GM23248 (cell line): ENCODE measurements at regions not wholly inside any gene's neighbourhood (a gene's known extent, or its start where the extent isn't known, plus 50 kb on each side); places are given as distances from the start of the nearest gene placed in this dataset.
A peak's percentile ranks its signal among the peaks of the same experiment; 100 is the strongest.

Source experiments
- DNase-seq: peaks from one replicate; pipeline ENCODE4 v3.0.0-alpha.2; 2015
- H2AFZ ChIP-seq: fragments of 200-600 bp; sonication (generic); 2 replicates; pipeline ENCODE4 v1.6.1; 2016; ENCODE audit warnings: antibody characterized with exemption
- H3F3A ChIP-seq: fragments of 200-600 bp; sonication (generic); 2 replicates; pipeline ENCODE4 v1.6.1; 2016; ENCODE audit warnings: mild to moderate bottlenecking, antibody characterized with exemption, mixed run types; ENCODE audit not compliant: insufficient read depth
- H3K27ac ChIP-seq: fragments of 200-600 bp; sonication (generic); 2 replicates; pipeline ENCODE4 v1.5.1; 2016; ENCODE audit warnings: mild to moderate bottlenecking
- H3K27me3 ChIP-seq: fragments of 200-600 bp; sonication (generic); replicated peaks from 2 replicates; pipeline ENCODE4 v1.6.1; 2016; ENCODE audit warnings: mild to moderate bottlenecking; ENCODE audit not compliant: insufficient read depth
- H3K36me3 ChIP-seq: fragments of 200-600 bp; sonication (generic); 2 replicates; pipeline ENCODE4 v1.6.1; 2016; ENCODE audit warnings: low read depth, mild to moderate bottlenecking
- H3K4me1 ChIP-seq: fragments of 200-600 bp; sonication (generic); 2 replicates; pipeline ENCODE4 v1.6.1; 2016; ENCODE audit warnings: mild to moderate bottlenecking; ENCODE audit not compliant: insufficient read depth
- H3K4me2 ChIP-seq: fragments of 200-600 bp; sonication (generic); one replicate; pipeline ENCODE4 v1.6.1; 2016; ENCODE audit warnings: mild to moderate bottlenecking; ENCODE audit not compliant: unreplicated experiment
- H3K4me3 ChIP-seq: fragments of 200-600 bp; sonication (generic); 2 replicates; pipeline ENCODE4 v1.5.1; 2016; ENCODE audit warnings: mild to moderate bottlenecking
- H3K79me2 ChIP-seq: fragments of 200-600 bp; sonication (generic); 2 replicates; pipeline ENCODE4 v1.6.1; 2016; ENCODE audit warnings: mild to moderate bottlenecking; ENCODE audit not compliant: insufficient read depth
- H3K9ac ChIP-seq: fragments of 200-600 bp; sonication (generic); 2 replicates; pipeline ENCODE4 v1.6.1; 2016; ENCODE audit warnings: mild to moderate bottlenecking
- H3K9me2 ChIP-seq: fragments of 200-600 bp; sonication (generic); 2 replicates; pipeline ENCODE4 v1.6.1; 2016; ENCODE audit warnings: mixed run types, mild to moderate bottlenecking, moderate library complexity; ENCODE audit not compliant: insufficient read depth
- H3K9me3 ChIP-seq: fragments of 200-600 bp; sonication (generic); one replicate; pipeline ENCODE4 v1.6.1; 2017; ENCODE audit warnings: low read depth
- H4K20me1 ChIP-seq: fragments of 200-600 bp; sonication (generic); 2 replicates; pipeline ENCODE4 v1.6.0; 2016; ENCODE audit not compliant: insufficient read depth
- EZH2 ChIP-seq: fragments of 200-600 bp; sonication (generic); IDR thresholded peaks from 2 replicates; pipeline ENCODE4 v1.6.1; 2018; ENCODE audit warnings: antibody characterized with exemption, mild to moderate bottlenecking; ENCODE audit not compliant: insufficient read depth, poor library complexity, severe bottlenecking
- EZH2phosphoT487 ChIP-seq: fragments of 200-600 bp; sonication (generic); IDR thresholded peaks from 2 replicates; pipeline ENCODE4 v1.6.1; 2018; ENCODE audit warnings: antibody characterized with exemption, moderate library complexity, mild to moderate bottlenecking, low read depth; ENCODE audit not compliant: insufficient read depth
- WGBS, 2 experiments: methylation state at CpG; one replicate each; pipeline ENCODE4 v1.1.6; 2015 to 2017; ENCODE audit warnings: low lambda C conversion rate in 2 of 2, low coverage in 1 of 2; ENCODE audit errors: missing lambda C conversion rate in 2 of 2; 5-methylcytosine and 5-hydroxymethylcytosine counted together
- in situ Hi-C: fragments of 300-500 bp; cut with MboI; formaldehyde crosslinking; loops from 2 replicates; pipeline ENCODE4 v1.15.0; 2020

DNA sequence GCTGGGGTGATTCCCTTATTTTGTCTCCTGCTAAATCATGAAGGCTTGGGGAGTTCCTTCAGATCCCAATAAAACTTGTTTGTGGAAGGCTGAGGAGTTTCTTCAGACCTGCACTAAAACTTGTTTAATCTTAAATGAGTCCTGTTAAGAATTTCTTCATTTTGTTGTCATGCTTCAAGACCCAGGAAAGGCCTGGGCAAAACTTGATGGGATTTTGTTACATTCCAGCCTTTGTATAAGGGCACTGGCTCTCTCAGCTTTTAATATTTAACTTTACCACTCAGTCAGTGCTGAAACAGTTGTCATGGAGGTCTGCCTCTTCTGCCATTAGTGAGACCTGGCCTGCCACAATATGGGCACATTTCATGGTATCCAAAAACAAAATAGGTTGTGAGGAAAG, 699.0 kb downstream of the ETS1 start:
- no peaks in the 10 kb centered on the region for H3K9me3 ChIP-seq
- H3K9me2 ChIP-seq, result no peaks in the 10 kb centered on the region
- peaks cover 21% of the 10 kb centered on the region for H3K4me1 ChIP-seq
- no peak for TF ChIP-seq EZH2phosphoT487
- no peaks in the 10 kb centered on the region for H3K27me3 ChIP-seq
- H3K79me2 ChIP-seq, result no peaks in the 10 kb centered on the region
- H3F3A ChIP-seq, result peaks cover 10% of the 10 kb centered on the region; the same call in 1 of the 2 replicates
- H3K36me3 ChIP-seq, result no peaks in the 10 kb centered on the region
- H4K20me1 ChIP-seq, result no peaks in the 10 kb centered on the region
- no peak overlapping the region for H3K4me3 ChIP-seq
- no peak for DNase-seq
- H3K4me2 ChIP-seq, result no peak overlapping the region
- in situ Hi-C loops, result no loop called here
- H2AFZ ChIP-seq, result no peak overlapping the region
- no peak overlapping the region for H3K27ac ChIP-seq
- no peak overlapping the region for H3K9ac ChIP-seq

DNA sequence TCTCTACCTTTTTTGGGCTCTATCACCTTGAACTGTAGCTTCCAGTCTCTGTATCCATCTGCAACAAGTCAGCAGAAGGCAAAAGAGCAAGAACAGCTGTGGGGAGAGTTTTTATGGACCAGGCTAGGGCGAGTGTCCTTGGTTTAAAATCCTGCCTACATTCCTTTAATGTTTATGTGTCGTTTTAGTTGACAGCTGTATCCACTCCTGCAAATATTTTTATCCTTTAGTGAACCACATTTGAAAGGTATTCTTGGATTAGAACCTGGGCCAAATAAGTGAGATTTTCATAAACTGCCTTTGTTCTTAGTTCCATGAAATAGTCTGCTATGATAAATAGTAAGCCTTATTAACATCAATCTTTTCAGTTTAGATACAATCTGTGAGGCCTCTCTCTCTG, 712.2 kb downstream of the ETS1 start:
- H3K9ac ChIP-seq, result no peak overlapping the region
- peaks cover 4% of the 10 kb centered on the region; the same call in 1 of the 2 replicates for H3K4me1 ChIP-seq
- in situ Hi-C loops, result no loop called here
- H3K9me2 ChIP-seq, result no peaks in the 10 kb centered on the region
- H2AFZ ChIP-seq, result 0 out of 2 replicates have a peak overlapping the region, but pooled peaks have one; percentile 21
- no peaks in the 10 kb centered on the region; the same call in 1 of the 2 replicates for H3F3A ChIP-seq
- no peaks in the 10 kb centered on the region for H3K27me3 ChIP-seq
- 6 to 21% methylated on average over 2 of the region's 2 CpGs for WGBS, 2 experiments
- TF ChIP-seq EZH2phosphoT487 (no peak), EZH2 (no peak)
- H3K4me3 ChIP-seq, result no peak overlapping the region
- no peak for DNase-seq
- no peaks in the 10 kb centered on the region for H4K20me1 ChIP-seq
- no peaks in the 10 kb centered on the region for H3K36me3 ChIP-seq
- H3K79me2 ChIP-seq, result no peaks in the 10 kb centered on the region
- H3K4me2 ChIP-seq, result no peak overlapping the region
- H3K9me3 ChIP-seq, result no peaks in the 10 kb centered on the region
- no peak overlapping the region for H3K27ac ChIP-seq

- Histone ChIP-seq H3K9me2 (no peaks in the 10 kb centered on the region), H3K9ac (no peak overlapping the region), H3K4me2 (no peak overlapping the region), H3K79me2 (no peaks in the 10 kb centered on the region), H3F3A (no peaks in the 10 kb centered on the region; the same call in 1 of the 2 replicates), H3K4me3 (no peak overlapping the region), H3K27ac (no peak overlapping the region), H3K9me3 (no peaks in the 10 kb centered on the region), H3K4me1 (peaks cover 4% of the 10 kb centered on the region; the same call in 1 of the 2 replicates), H2AFZ (no peak overlapping the region), H3K36me3 (no peaks in the 10 kb centered on the region), H3K27me3 (no peaks in the 10 kb centered on the region), H4K20me1 (no peaks in the 10 kb centered on the region)
- no peak for DNase-seq
- TF ChIP-seq EZH2 (no peak), EZH2phosphoT487 (no peak)
- in situ Hi-C loops, result loop anchor here (25.0 kb wide), 1 partner anchor 264 kb away; no protein-coding TSS in a partner anchor
Measured at GRCh38 chr11:127873478-127873877, 713.9 kb downstream of the ETS1 start.

- WGBS, 2 experiments, result 59 to 67% methylated on average over 1 of the region's 1 CpG
- no peaks in the 10 kb centered on the region; the same call in 1 of the 2 replicates for H3K27me3 ChIP-seq
- in situ Hi-C loops, result loop anchor here (25.0 kb wide), 1 partner anchor 271 kb away; no protein-coding TSS in a partner anchor
- H3K27ac ChIP-seq, result no peak overlapping the region
- no peaks in the 10 kb centered on the region for H3F3A ChIP-seq
- H3K4me1 ChIP-seq, result no peaks in the 10 kb centered on the region
- H3K4me3 ChIP-seq, result no peak overlapping the region
- H3K9me3 ChIP-seq, result no peaks in the 10 kb centered on the region
- H3K79me2 ChIP-seq, result no peaks in the 10 kb centered on the region
- no peak overlapping the region for H3K9ac ChIP-seq
- no peaks in the 10 kb centered on the region for H4K20me1 ChIP-seq
- DNase-seq, result peak; percentile 51
- H3K9me2 ChIP-seq, result no peaks in the 10 kb centered on the region
- no peak for TF ChIP-seq EZH2
- TF ChIP-seq EZH2phosphoT487, result no peak
- no peak overlapping the region for H2AFZ ChIP-seq
- no peaks in the 10 kb centered on the region for H3K36me3 ChIP-seq
- H3K4me2 ChIP-seq, result no peak overlapping the region
Measured at GRCh38 chr11:127866109-127866508, 721.2 kb downstream of the ETS1 start.

GRCh38 chr11:127864861-127865260, 722.5 kb downstream of the ETS1 start:
- Histone ChIP-seq H3K4me2 (no peak overlapping the region), H3F3A (peaks cover 4% of the 10 kb centered on the region; the same call in 1 of the 2 replicates), H3K9me3 (no peaks in the 10 kb centered on the region), H3K4me1 (0 out of 2 replicates have a peak, but pooled peaks cover 5% of the 10 kb centered on the region), H2AFZ (no peak overlapping the region), H4K20me1 (no peaks in the 10 kb centered on the region), H3K4me3 (no peak overlapping the region), H3K9ac (no peak overlapping the region), H3K27ac (no peak overlapping the region), H3K36me3 (no peaks in the 10 kb centered on the region), H3K27me3 (no peaks in the 10 kb centered on the region; the same call in 1 of the 2 replicates), H3K79me2 (no peaks in the 10 kb centered on the region), H3K9me2 (no peaks in the 10 kb centered on the region)
- in situ Hi-C loops, result loop anchor here (25.0 kb wide), 1 partner anchor 272 kb away; no protein-coding TSS in a partner anchor
- 66 to 82% methylated on average over 2 of the region's 2 CpGs for WGBS, 2 experiments
- DNase-seq, result no peak
- no peak for TF ChIP-seq EZH2phosphoT487
- no peak for TF ChIP-seq EZH2
